ENCODE measurements at regions not wholly inside any gene's neighbourhood (a gene's known extent, or its start where the extent isn't known, plus 50 kb on each side); places are given as distances from the start of the nearest gene placed in this dataset.

DNA sequence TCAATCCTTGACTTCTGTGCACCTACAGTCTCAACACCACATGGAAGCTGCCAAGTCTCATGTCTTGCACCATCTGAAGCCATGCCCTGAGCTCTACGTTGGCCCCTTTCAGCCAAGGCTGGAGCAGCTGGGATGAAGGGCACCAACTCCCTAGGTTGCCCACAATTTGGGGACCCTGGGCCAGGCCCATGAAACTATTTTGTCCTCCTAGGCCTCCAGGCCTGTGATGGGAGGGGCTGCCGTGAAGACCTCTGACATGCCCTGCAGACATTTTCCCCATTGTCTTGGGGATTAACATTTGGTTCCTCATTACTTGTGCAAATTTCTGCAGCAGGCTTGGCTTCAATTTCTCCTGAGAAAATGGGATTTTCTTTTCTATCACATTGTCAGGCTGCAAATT, 285.1 kb downstream of the DTWD2 start:
- TF ChIP-seq, protein P1, sequence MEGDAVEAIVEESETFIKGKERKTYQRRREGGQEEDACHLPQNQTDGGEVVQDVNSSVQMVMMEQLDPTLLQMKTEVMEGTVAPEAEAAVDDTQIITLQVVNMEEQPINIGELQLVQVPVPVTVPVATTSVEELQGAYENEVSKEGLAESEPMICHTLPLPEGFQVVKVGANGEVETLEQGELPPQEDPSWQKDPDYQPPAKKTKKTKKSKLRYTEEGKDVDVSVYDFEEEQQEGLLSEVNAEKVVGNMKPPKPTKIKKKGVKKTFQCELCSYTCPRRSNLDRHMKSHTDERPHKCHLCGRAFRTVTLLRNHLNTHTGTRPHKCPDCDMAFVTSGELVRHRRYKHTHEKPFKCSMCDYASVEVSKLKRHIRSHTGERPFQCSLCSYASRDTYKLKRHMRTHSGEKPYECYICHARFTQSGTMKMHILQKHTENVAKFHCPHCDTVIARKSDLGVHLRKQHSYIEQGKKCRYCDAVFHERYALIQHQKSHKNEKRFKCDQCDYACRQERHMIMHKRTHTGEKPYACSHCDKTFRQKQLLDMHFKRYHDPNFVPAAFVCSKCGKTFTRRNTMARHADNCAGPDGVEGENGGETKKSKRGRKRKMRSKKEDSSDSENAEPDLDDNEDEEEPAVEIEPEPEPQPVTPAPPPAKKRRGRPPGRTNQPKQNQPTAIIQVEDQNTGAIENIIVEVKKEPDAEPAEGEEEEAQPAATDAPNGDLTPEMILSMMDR (conservative IDR thresholded peaks at IDR 0.05; ENCODE audit: low read length), result no peak
- TF ChIP-seq EZH2phosphoT487 (IDR thresholded peaks at IDR 0.05; ENCODE audit: borderline replicate concordance, low read depth, low read length), result no peak
